ENCODE measurements at regions not wholly inside any gene's neighbourhood (a gene's known extent, or its start where the extent isn't known, plus 50 kb on each side); places are given as distances from the start of the nearest gene placed in this dataset.

DNA sequence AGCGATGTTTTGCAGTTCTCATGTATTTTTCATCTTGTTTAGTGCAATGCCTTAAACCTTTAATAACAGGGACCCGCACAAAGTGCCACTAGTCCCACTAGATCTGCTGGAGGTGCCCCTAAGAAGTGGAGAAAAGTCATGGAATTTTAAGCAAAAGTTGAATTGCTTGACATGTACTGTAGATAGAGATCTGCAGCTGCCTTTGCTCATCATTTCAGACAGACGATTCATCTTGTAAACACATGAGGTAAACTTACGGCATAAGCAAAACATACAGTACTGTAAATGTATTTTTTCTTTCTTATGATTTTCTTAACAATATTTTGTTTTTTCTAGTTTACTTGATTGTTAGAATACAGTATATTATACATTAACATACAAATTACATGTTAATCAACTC lies 295.6 kb downstream of the CASP12 start:
- no peaks in the 10 kb centered on the region for H3K4me1 ChIP-seq
- no peak overlapping the region for H3K27ac ChIP-seq
- TF ChIP-seq EP300 (IDR thresholded peaks at IDR 0.05) = no peak
- TF ChIP-seq, protein P1, sequence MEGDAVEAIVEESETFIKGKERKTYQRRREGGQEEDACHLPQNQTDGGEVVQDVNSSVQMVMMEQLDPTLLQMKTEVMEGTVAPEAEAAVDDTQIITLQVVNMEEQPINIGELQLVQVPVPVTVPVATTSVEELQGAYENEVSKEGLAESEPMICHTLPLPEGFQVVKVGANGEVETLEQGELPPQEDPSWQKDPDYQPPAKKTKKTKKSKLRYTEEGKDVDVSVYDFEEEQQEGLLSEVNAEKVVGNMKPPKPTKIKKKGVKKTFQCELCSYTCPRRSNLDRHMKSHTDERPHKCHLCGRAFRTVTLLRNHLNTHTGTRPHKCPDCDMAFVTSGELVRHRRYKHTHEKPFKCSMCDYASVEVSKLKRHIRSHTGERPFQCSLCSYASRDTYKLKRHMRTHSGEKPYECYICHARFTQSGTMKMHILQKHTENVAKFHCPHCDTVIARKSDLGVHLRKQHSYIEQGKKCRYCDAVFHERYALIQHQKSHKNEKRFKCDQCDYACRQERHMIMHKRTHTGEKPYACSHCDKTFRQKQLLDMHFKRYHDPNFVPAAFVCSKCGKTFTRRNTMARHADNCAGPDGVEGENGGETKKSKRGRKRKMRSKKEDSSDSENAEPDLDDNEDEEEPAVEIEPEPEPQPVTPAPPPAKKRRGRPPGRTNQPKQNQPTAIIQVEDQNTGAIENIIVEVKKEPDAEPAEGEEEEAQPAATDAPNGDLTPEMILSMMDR (IDR thresholded peaks at IDR 0.05) = no peak
- no peak for TF ChIP-seq POLR2A (IDR thresholded peaks at IDR 0.05)
- no peak for TF ChIP-seq POLR2AphosphoS5 (IDR thresholded peaks at IDR 0.05)
- intact Hi-C loops (cut with DNase I; ENCODE audit: low total_unique reads) = no loop called here
- H3K4me3 ChIP-seq = no peak overlapping the region
- DNase-seq = no peak
- 81 to 89% (median 87%) methylated on average over 4 of the region's 4 CpGs for WGBS, 5 donors
- no peaks in the 10 kb centered on the region for H3K27me3 ChIP-seq
- peaks cover 0 to 4% (median 0%) of the 10 kb centered on the region in 4 donors for H3K9me3 ChIP-seq
- H3K36me3 ChIP-seq = no peaks in the 10 kb centered on the region

DNA sequence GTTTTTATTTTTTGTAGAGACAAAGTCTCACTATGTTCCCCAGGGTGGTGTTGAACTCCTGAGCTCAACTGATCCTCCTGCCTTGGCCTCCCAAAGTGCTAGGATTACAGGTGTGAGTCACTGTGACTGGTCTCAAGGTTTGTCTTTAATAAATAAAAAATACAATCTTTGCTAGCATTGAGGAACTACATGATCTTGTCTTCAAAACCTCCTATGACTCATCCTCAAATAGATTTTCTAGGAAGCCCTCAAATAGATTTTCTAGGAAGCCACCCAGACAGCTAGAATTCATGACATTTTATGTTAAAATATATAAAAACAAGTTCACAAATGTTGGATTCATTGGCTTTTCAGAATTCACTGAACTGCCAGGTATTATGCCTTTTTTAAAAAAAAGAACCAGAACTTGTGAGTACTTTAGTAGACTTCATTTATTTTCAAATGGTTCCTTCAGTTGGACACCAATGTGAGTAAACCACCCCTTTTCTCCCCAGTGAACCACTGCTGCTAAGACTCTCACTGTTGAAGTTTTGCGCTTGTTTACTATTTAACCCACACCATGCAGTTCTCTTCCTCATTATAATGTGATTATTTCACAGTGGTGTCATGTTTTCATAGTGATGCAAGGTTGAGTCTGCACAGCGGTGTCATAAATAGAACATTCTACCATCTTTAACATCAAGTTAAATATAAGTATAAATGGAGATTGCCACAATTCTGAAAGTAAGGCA lies 303.9 kb downstream of the CASP12 start:
- TF ChIP-seq EP300 (IDR thresholded peaks at IDR 0.05) (no peak), POLR2A (IDR thresholded peaks at IDR 0.05) (no peak), POLR2AphosphoS5 (IDR thresholded peaks at IDR 0.05) (no peak)
- TF ChIP-seq, protein P1 (IDR thresholded peaks at IDR 0.05) = no peak
- Histone ChIP-seq H3K4me3 (no peak overlapping the region), H3K4me1 (no peaks in the 10 kb centered on the region), H3K27ac (no peak overlapping the region), H3K27me3 (no peaks in the 10 kb centered on the region), H3K9me3 (no peaks in the 10 kb centered on the region), H3K36me3 (no peaks in the 10 kb centered on the region)
- no peak for DNase-seq
- WGBS, 5 donors = 92 to 98% (median 95%) methylated on average over 2 of the region's 2 CpGs
- intact Hi-C loops (cut with DNase I; ENCODE audit: low total_unique reads) = no loop called here

DNA sequence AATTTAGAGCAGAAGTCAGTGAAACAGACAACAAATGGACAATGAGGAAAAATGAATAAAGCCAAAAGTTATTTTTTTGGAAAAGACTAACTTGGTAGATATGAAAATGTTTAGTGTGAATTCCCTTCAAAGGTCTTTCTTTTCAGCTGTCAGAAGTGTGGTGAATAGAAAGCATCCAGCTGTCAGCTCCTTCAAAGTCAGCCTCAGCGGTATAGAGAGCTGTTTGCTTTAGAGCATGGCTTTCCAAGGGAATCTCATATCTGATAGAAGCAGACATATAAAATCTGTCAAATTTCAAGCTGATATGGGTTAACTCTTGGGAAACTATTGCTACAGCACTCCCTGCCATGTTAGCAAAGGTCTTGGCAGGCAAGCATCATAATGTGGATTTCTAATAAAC lies 309.3 kb downstream of the CASP12 start:
- WGBS, 5 donors = 25 to 57% (median 55%) methylated on average over 1 of the region's 1 CpG
- intact Hi-C loops (cut with DNase I; ENCODE audit: low total_unique reads) = no loop called here

DNA sequence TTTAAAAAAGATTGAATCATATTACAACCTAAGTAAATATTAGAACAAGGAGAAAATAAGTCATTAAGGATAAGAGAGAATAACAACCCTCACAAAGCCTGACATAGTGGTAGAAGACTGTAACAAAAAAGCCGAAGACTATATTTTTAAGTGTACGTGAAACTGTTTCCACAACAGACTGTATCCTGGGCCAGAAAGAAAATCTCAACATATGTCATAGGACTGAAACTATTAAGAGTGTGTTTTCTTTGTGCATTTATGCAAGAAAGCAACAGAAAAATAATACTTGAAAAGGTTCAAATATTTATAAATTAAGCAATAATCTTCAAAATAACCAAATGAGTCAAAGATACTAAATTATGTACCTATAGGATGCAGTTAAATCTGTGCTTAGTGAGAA lies 309.8 kb downstream of the CASP12 start:
- Histone ChIP-seq H3K4me3 (no peak overlapping the region), H3K27me3 (no peaks in the 10 kb centered on the region), H3K9me3 (no peaks in the 10 kb centered on the region), H3K27ac (no peak overlapping the region), H3K4me1 (no peaks in the 10 kb centered on the region), H3K36me3 (no peaks in the 10 kb centered on the region)
- intact Hi-C loops (cut with DNase I; ENCODE audit: low total_unique reads) = no loop called here
- 57 to 91% (median 87%) methylated on average over 2 of the region's 2 CpGs for WGBS, 5 donors
- no peak for DNase-seq
- TF ChIP-seq EP300 (IDR thresholded peaks at IDR 0.05) = no peak
- no peak for TF ChIP-seq POLR2A (IDR thresholded peaks at IDR 0.05)
- TF ChIP-seq, protein P1 (IDR thresholded peaks at IDR 0.05) = no peak
- no peak for TF ChIP-seq POLR2AphosphoS5 (IDR thresholded peaks at IDR 0.05)

More for the DNA sequence above, 309.3 kb downstream of the CASP12 start:
- no peak for DNase-seq
- Histone ChIP-seq H3K36me3 (no peaks in the 10 kb centered on the region), H3K9me3 (no peaks in the 10 kb centered on the region), H3K27ac (no peak overlapping the region), H3K4me3 (no peak overlapping the region), H3K27me3 (no peaks in the 10 kb centered on the region), H3K4me1 (no peaks in the 10 kb centered on the region)
- TF ChIP-seq, protein P1 (IDR thresholded peaks at IDR 0.05) = no peak
- no peak for TF ChIP-seq POLR2A (IDR thresholded peaks at IDR 0.05)
- no peak for TF ChIP-seq EP300 (IDR thresholded peaks at IDR 0.05)
- TF ChIP-seq POLR2AphosphoS5 (IDR thresholded peaks at IDR 0.05) = no peak

All from stomach (tissue), 8 donors.